LNCAP (cell line): ENCODE measurements at regions not wholly inside any gene's neighbourhood (a gene's known extent, or its start where the extent isn't known, plus 50 kb on each side); places are given as distances from the start of the nearest gene placed in this dataset.

Experiments
- TF ChIP-seq, protein P1 (sequence below): fragments of 450-650 bp; IDR thresholded peaks from 2 replicates; pipeline ENCODE4 v1.5.1; 2017; ENCODE audit warnings: mild to moderate bottlenecking

DNA sequence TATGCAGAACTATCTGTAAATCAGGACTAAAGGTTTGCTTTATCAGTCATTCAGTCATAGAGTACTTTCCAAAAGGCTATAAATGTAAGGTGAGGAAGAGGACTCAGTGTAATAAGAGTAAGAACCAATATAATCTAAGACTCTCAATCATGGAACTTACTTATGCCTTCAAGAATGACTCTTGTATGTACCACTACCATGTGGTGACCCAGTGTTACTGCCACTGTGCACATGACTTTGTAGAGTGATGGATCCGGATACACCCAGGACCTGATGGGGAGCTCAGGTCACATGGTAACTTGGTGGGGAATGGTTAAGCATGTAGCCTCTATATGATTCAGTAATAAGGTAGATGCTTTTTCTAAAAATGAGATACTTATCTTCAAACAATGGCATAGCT is 2099.8 kb downstream of the MRPL39 start:
- TF ChIP-seq, protein P1, sequence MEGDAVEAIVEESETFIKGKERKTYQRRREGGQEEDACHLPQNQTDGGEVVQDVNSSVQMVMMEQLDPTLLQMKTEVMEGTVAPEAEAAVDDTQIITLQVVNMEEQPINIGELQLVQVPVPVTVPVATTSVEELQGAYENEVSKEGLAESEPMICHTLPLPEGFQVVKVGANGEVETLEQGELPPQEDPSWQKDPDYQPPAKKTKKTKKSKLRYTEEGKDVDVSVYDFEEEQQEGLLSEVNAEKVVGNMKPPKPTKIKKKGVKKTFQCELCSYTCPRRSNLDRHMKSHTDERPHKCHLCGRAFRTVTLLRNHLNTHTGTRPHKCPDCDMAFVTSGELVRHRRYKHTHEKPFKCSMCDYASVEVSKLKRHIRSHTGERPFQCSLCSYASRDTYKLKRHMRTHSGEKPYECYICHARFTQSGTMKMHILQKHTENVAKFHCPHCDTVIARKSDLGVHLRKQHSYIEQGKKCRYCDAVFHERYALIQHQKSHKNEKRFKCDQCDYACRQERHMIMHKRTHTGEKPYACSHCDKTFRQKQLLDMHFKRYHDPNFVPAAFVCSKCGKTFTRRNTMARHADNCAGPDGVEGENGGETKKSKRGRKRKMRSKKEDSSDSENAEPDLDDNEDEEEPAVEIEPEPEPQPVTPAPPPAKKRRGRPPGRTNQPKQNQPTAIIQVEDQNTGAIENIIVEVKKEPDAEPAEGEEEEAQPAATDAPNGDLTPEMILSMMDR: no peak

DNA sequence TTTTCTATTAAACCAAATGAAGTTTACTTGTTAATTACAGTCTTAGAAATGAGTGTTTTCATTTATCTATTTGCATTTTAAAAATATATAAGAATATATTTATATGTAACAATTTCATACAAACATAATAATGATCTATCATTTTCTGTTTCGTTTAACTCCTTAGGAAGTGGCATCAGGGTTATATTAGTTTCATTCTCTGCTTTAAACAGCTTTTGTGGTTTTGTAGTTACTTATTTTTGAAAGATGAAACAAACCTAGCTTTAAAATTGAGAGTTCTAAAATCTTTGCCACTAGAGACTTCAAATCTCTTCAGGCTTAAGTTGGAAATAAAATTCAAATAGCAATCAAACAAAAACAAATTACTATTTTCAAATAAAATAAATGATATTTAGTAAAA is 2110.6 kb downstream of the MRPL39 start:
- TF ChIP-seq, protein P1: no peak

DNA sequence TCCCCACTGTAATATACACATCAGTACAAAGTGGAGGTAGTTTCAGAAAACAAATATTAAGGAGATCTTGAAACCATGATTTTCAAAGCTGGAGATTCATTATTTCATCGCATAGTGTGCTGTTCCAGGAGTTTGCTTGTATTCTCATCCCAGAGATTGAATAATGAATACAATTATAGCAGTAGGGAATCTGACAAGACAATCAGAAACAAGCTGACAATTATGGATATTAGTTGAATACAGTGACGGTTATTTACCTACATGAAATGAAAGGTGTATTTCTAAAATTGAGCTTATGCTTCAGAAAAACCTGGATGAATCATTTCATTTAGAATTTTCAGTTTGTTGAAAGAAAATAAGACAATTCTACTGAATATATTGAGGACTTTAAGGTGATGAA is 2119.0 kb downstream of the MRPL39 start:
- TF ChIP-seq, protein P1: no peak

DNA sequence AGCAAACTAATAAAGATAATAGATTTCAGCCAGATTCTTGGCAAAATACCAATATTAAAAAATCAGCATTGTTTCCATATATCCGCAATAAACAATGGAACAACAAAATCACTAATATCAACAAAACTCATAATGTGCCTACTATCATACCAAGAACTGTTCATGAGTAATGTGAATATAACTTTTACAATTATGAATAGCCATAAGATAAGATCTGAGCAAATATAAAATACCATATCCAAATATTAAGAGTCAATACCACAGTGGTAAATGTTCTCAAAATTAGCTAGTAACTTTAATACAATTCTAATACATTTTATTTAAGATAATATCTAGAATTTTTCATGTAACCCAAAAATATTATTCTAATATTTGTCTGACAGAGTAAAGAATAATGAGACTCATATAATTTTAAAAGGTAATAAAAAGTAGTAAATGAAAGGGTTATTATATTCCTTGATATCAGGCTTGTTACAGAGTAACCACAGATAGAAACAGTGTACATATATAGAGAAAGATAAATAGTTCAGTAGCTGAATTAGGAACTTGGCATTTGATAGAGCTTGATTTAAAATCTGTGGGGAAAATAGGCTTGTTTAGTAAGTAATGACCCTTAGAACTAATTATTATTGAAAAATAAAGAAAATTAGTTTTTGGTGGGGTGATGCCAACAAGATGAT is 2126.6 kb downstream of the MRPL39 start:
- TF ChIP-seq, protein P1: no peak

DNA sequence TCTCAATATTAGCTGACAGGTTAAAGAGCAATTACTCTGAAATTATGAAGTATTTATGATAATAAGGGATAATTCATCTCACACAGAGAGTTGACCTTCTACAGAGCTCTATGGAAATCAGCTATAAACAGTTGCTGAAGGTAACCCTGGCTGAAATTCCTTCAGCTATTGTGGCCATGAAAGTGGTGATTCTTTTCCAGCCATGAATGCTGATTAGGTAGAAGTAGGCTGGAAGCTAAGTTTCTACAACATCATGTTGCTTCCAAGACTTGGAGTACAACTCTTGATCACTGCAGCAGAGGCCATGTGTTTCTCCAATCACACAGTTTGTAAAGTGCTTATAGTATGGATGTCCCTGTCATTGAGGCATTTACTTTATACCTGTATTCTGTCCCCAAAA is 2128.9 kb downstream of the MRPL39 start:
- TF ChIP-seq, protein P1: no peak

DNA sequence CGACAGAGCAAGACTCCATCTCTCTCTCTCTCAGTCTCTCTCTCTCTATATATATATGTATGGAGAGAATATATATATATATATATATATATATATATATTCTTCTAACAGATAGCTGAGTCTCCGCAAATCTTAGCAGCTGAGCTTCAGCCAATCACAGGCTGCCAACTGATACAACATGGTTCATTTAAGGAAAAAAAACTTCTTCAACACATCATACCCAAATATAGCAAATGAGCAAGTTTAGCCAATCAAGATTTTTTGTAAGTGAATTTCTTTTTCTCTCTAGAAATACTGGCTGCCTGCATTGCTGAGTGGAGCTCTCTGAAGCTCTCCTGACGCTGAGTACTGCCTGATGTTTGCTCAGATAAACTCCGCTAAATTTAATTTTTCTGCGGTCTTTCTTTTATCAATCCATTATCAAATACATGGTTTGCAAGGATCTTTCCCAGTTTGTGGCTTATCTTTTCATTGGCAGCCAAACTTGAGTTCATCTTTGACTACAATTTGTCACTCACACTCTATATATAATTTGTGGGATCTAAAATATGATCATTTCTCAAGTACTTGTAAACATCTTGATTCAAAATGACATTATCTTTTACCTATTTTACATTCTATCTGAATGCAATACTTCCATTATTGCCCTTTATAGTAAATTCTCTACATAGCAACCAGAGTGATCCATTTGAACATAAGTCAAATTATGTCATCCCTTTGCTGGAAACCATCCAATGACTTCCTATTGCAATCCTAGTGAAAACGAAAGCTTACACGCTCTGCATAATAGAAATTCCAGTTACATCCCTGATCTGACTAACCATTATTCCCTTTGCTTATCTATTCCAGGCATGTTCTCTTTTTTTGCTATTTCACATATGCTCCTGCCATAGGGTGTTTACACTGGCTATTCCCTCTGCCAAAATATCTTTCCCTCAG is 2131.7 kb downstream of the MRPL39 start:
- TF ChIP-seq, protein P1: no peak

DNA sequence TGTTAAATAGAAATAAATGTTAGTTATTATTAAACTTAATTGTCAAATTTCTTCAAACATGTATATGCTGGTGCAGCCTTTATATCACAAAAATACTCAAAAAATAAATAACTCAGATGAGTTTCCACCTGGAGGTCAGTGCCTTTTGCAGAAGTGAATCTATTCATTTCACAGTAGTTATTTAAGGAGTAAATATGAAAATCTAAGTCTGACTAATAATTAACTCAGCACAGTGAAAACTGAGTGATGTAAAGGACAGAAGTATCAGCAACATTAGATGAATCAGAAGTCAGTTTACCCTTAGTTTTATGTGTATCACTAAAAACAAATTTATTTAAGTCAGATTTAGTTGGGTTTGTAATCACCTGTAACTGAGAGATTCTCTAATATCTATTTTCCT is 2135.4 kb downstream of the MRPL39 start:
- TF ChIP-seq, protein P1: no peak
